ENCODE measurements at regions not wholly inside any gene's neighbourhood (a gene's known extent, or its start where the extent isn't known, plus 50 kb on each side); places are given as distances from the start of the nearest gene placed in this dataset.

GRCh38 chr21:16863362-16863905 is 649.4 kb upstream of the CXADR start:
- Histone ChIP-seq H3K36me3 (no peaks in the 10 kb centered on the region), H3K4me3 (no peak overlapping the region), H3K27me3 (no peaks in the 10 kb centered on the region), H3K9me3 (peaks cover 0 to 11% (median 0%) of the 10 kb centered on the region in 11 donors), H3K27ac (no peak overlapping the region), H3K4me1 (no peaks in the 10 kb centered on the region)
- TF ChIP-seq CTCF (IDR thresholded peaks at IDR 0.05) = no peak
- DNase-seq (no peak), ATAC-seq (no peak)
- intact Hi-C loops (cut with DNase I) = no loop called here
- 87 to 96% methylated on average over 1 of the region's 1 CpG for WGBS, 2 donors

GRCh38 chr21:16863908-16864307 is 648.9 kb upstream of the CXADR start:
- no peaks in the 10 kb centered on the region for H3K36me3 ChIP-seq
- intact Hi-C loops (cut with DNase I) = no loop called here
- no peak for DNase-seq
- 89 to 90% methylated on average over 4 of the region's 4 CpGs for WGBS, 2 donors
- H3K4me3 ChIP-seq = no peak overlapping the region
- TF ChIP-seq CTCF (IDR thresholded peaks at IDR 0.05) = no peak
- no peak for ATAC-seq
- peaks cover 0 to 9% (median 0%) of the 10 kb centered on the region in 11 donors for H3K9me3 ChIP-seq
- no peak overlapping the region for H3K27ac ChIP-seq
- H3K27me3 ChIP-seq = no peaks in the 10 kb centered on the region
- no peaks in the 10 kb centered on the region for H3K4me1 ChIP-seq

- DNase-seq (no peak), ATAC-seq (no peak)
- no peaks in the 10 kb centered on the region for H3K4me1 ChIP-seq
- no peaks in the 10 kb centered on the region for H3K27me3 ChIP-seq
- no peaks in the 10 kb centered on the region for H3K36me3 ChIP-seq
- intact Hi-C loops (cut with DNase I) = no loop called here
- H3K9me3 ChIP-seq = no peaks in the 10 kb centered on the region
- H3K4me3 ChIP-seq = no peak overlapping the region
- H3K27ac ChIP-seq = no peak overlapping the region
- no peak for TF ChIP-seq CTCF (IDR thresholded peaks at IDR 0.05)
Measured at GRCh38 chr21:16865632-16866031, 647.2 kb upstream of the CXADR start.

- WGBS, 2 donors = 90% methylated on average over 4 of the region's 4 CpGs
- no peaks in the 10 kb centered on the region for H3K36me3 ChIP-seq
- H3K4me1 ChIP-seq = no peaks in the 10 kb centered on the region
- TF ChIP-seq CTCF (IDR thresholded peaks at IDR 0.05) = no peak
- no peak overlapping the region for H3K4me3 ChIP-seq
- intact Hi-C loops (cut with DNase I) = no loop called here
- H3K9me3 ChIP-seq = no peaks in the 10 kb centered on the region
- no peak overlapping the region for H3K27ac ChIP-seq
- DNase-seq = no peak
- H3K27me3 ChIP-seq = no peaks in the 10 kb centered on the region
- ATAC-seq = no peak
Measured at GRCh38 chr21:16866851-16867250, 646.0 kb upstream of the CXADR start.
